ENCODE measurements at regions not wholly inside any gene's neighbourhood (a gene's known extent, or its start where the extent isn't known, plus 50 kb on each side); places are given as distances from the start of the nearest gene placed in this dataset.

DNA sequence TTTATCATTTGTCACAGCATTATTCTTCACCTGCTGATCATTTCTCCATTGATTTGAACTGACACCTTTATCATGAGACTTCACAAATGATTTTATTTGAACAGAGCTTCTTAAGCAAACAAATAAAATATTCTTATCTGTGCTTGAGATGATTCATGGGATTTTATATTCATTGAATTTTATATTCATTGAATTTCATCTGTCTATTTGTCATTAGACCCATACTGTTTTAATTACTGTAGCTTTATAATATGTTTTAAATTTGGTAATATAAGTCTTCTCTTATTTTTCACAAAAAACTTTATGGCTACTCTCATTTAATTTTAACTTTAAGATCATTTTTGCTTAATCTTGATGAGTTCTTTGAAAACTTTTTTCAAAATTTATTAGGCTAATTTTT, 777.4 kb upstream of the TBX3 start:
- no peak for TF ChIP-seq FOXM1 (IDR thresholded peaks at IDR 0.05; ENCODE audit: borderline replicate concordance, low read depth)

GRCh38 chr12:115457798-115458197, 773.8 kb upstream of the TBX3 start:
- TF ChIP-seq NFIC (IDR thresholded peaks at IDR 0.05) (no peak), CEBPB (IDR thresholded peaks at IDR 0.05) (no peak), YY1 (IDR thresholded peaks at IDR 0.05; ENCODE audit: low read depth) (no peak), RAD21 (IDR thresholded peaks at IDR 0.05; ENCODE audit: low read depth) (no peak), TCF12 (IDR thresholded peaks at IDR 0.05; ENCODE audit: low read depth) (no peak), FOXM1 (IDR thresholded peaks at IDR 0.05; ENCODE audit: borderline replicate concordance, low read depth) (no peak), MAX (IDR thresholded peaks at IDR 0.05) (no peak), TEAD4 (IDR thresholded peaks at IDR 0.05) (no peak), EGR1 (IDR thresholded peaks at IDR 0.05) (no peak), CREB1 (IDR thresholded peaks at IDR 0.05; ENCODE audit: low read depth) (no peak), ZBTB7A (IDR thresholded peaks at IDR 0.05; ENCODE audit: low read depth) (no peak), TAF1 (IDR thresholded peaks at IDR 0.05; ENCODE audit: low read depth) (no peak), EP300 (IDR thresholded peaks at IDR 0.05; ENCODE audit: borderline replicate concordance) (no peak), USF1 (IDR thresholded peaks at IDR 0.05) (no peak)
- TF ChIP-seq, protein P1, sequence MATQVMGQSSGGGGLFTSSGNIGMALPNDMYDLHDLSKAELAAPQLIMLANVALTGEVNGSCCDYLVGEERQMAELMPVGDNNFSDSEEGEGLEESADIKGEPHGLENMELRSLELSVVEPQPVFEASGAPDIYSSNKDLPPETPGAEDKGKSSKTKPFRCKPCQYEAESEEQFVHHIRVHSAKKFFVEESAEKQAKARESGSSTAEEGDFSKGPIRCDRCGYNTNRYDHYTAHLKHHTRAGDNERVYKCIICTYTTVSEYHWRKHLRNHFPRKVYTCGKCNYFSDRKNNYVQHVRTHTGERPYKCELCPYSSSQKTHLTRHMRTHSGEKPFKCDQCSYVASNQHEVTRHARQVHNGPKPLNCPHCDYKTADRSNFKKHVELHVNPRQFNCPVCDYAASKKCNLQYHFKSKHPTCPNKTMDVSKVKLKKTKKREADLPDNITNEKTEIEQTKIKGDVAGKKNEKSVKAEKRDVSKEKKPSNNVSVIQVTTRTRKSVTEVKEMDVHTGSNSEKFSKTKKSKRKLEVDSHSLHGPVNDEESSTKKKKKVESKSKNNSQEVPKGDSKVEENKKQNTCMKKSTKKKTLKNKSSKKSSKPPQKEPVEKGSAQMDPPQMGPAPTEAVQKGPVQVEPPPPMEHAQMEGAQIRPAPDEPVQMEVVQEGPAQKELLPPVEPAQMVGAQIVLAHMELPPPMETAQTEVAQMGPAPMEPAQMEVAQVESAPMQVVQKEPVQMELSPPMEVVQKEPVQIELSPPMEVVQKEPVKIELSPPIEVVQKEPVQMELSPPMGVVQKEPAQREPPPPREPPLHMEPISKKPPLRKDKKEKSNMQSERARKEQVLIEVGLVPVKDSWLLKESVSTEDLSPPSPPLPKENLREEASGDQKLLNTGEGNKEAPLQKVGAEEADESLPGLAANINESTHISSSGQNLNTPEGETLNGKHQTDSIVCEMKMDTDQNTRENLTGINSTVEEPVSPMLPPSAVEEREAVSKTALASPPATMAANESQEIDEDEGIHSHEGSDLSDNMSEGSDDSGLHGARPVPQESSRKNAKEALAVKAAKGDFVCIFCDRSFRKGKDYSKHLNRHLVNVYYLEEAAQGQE (IDR thresholded peaks at IDR 0.05; ENCODE audit: low read depth): no peak

DNA sequence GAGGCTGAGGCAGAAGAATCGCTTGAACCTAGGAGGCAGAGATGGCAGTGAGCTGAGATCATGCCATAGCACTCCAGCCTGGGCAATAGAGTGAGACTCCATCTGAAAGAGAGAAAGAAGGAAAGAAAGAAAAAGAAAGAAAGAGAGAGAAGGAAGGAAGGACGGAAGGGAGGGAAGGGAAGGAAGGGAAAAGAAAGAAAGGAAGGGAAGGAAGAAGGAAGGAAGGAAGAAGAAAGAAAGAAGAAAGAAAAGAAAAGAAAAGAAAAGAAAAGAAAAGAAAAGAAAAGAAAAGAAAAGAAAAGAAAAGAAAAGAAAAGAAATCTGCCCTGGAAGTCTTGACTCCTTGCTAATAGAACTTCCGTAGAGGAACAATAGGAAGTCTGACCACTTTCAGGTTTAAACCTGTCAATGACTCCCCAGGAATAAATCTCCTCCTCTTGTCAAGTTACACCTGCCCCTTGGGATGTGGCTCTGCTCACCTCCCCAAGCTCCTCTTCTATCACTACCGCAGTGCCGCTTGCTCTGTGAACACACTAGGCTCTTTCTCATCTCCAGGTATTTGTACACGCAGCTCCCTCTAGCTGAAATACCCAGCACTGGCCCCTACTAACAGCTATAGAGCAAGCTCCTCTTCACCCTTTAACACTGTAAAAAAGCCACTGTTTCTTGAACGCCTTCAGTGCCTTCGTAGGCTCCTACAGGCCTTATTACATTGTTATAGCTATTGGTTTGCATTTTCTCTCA, 773.1 kb upstream of the TBX3 start:
- TF ChIP-seq ZBTB7A (IDR thresholded peaks at IDR 0.05; ENCODE audit: low read depth) (no peak), EGR1 (IDR thresholded peaks at IDR 0.05) (no peak), RAD21 (IDR thresholded peaks at IDR 0.05; ENCODE audit: low read depth) (no peak), FOXM1 (IDR thresholded peaks at IDR 0.05; ENCODE audit: borderline replicate concordance, low read depth) (no peak), NFIC (IDR thresholded peaks at IDR 0.05) (no peak), TAF1 (IDR thresholded peaks at IDR 0.05; ENCODE audit: low read depth) (no peak), CREB1 (IDR thresholded peaks at IDR 0.05; ENCODE audit: low read depth) (no peak), MAX (IDR thresholded peaks at IDR 0.05) (no peak), TEAD4 (IDR thresholded peaks at IDR 0.05) (no peak)
- TF ChIP-seq, protein P1 (IDR thresholded peaks at IDR 0.05; ENCODE audit: low read depth): no peak

DNA sequence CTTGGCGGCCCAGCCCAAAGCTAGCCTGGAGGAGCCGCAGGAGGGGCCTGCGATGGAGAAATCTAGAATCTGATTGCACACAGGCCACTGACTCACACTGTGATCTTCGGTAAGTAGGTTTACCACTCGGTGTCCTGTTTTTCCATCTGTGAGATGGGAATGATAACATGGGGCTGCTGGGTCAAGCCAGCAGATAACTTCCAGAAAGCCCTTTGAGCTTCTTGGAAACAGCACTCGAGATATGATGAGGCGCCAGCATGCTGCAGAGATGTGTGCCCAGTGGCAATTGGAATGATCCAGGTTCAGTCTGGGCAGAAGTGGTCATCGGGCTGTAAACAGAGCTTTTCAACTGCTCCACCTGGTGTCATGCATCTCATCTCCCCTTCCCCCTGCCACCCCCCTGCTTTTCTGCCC, 771.3 kb upstream of the TBX3 start:
- TF ChIP-seq, protein P1 (IDR thresholded peaks at IDR 0.05; ENCODE audit: low read depth): no peak
- TF ChIP-seq FOXM1 (IDR thresholded peaks at IDR 0.05; ENCODE audit: borderline replicate concordance, low read depth) (no peak), TAF1 (IDR thresholded peaks at IDR 0.05; ENCODE audit: low read depth) (no peak), NFIC (IDR thresholded peaks at IDR 0.05) (no peak), CEBPB (IDR thresholded peaks at IDR 0.05) (no peak), EGR1 (IDR thresholded peaks at IDR 0.05) (no peak), TEAD4 (IDR thresholded peaks at IDR 0.05) (no peak), EP300 (IDR thresholded peaks at IDR 0.05; ENCODE audit: borderline replicate concordance) (no peak), MAX (IDR thresholded peaks at IDR 0.05) (no peak), USF1 (IDR thresholded peaks at IDR 0.05) (no peak), TCF12 (IDR thresholded peaks at IDR 0.05; ENCODE audit: low read depth) (no peak), ZBTB7A (IDR thresholded peaks at IDR 0.05; ENCODE audit: low read depth) (no peak), RAD21 (IDR thresholded peaks at IDR 0.05; ENCODE audit: low read depth) (no peak), CREB1 (IDR thresholded peaks at IDR 0.05; ENCODE audit: low read depth) (no peak), YY1 (IDR thresholded peaks at IDR 0.05; ENCODE audit: low read depth) (no peak)
